Prostate gland (tissue), 2 donors: ENCODE measurements at regions not wholly inside any gene's neighbourhood (a gene's known extent, or its start where the extent isn't known, plus 50 kb on each side); places are given as distances from the start of the nearest gene placed in this dataset.
"Not testable (repeated sequence)": the region's sequence is repeated elsewhere in the genome, so short reads cannot be mapped to it uniquely, and the experiment has no call there.

ENCODE experiments used
- DNase-seq: peaks from one replicate; pipeline ENCODE4 v3.0.0-alpha.2; 2019; ENCODE audit warnings: low spot score
- H3K27ac ChIP-seq, 2 donors: fragments of 200-600 bp; sonication (generic); 2 replicates each; pipeline ENCODE4 v1.5.1; 2017 to 2019
- H3K27me3 ChIP-seq: fragments of 200-600 bp; sonication (generic); replicated peaks from 2 replicates; pipeline ENCODE4 v1.5.1; 2019; ENCODE audit not compliant: insufficient read depth
- H3K36me3 ChIP-seq, 2 donors: fragments of 200-600 bp; sonication (generic); 1 replicate in 1 of 2; 2 replicates in 1 of 2; pipeline versions ENCODE4 v1.5.1 to v1.8.1; 2017 to 2019
- H3K4me1 ChIP-seq: fragments of 200-600 bp; sonication (generic); replicated peaks from 2 replicates; pipeline ENCODE4 v1.5.1; 2019
- H3K4me3 ChIP-seq, 2 donors: fragments of 200-600 bp; sonication (generic); 2 replicates each; pipeline ENCODE4 v1.5.1; 2017 to 2019
- H3K9me3 ChIP-seq: fragments of 200-600 bp; sonication (generic); 2 replicates; pipeline ENCODE4 v1.5.1; 2017
- POLR2A ChIP-seq: fragments of 450-650 bp; IDR thresholded peaks from one replicate; pipeline ENCODE4 v1.6.1; 2016; ENCODE audit warnings: antibody characterized with exemption, mild to moderate bottlenecking
- POLR2AphosphoS5 ChIP-seq: sonication (generic); formaldehyde crosslinking; IDR thresholded peaks from one replicate; pipeline ENCODE4 v1.6.1; 2017; ENCODE audit warnings: antibody characterized with exemption
- WGBS: methylation state at CpG from one replicate; pipeline ENCODE4 v1.1.5; 2018; 5-methylcytosine and 5-hydroxymethylcytosine counted together
- intact Hi-C: fragments of 100-400 bp; cut with DNase I; formaldehyde crosslinking; loops from one replicate; pipeline ENCODE4 v1.14.2; 2022
- TF ChIP-seq, protein P1 (sequence below), 4 experiments: fragments of 200-600 bp in 2 of 4; fragments of 450-650 bp in 2 of 4; sonication (generic) in 2 of 4; IDR thresholded peaks; 1 replicate in 3 of 4; 2 replicates in 1 of 4; pipeline ENCODE4 v1.5.1; 2016 to 2019; ENCODE audit warnings: antibody characterized with exemption in 4 of 4, mild to moderate bottlenecking in 2 of 4, moderate library complexity in 2 of 4

DNA sequence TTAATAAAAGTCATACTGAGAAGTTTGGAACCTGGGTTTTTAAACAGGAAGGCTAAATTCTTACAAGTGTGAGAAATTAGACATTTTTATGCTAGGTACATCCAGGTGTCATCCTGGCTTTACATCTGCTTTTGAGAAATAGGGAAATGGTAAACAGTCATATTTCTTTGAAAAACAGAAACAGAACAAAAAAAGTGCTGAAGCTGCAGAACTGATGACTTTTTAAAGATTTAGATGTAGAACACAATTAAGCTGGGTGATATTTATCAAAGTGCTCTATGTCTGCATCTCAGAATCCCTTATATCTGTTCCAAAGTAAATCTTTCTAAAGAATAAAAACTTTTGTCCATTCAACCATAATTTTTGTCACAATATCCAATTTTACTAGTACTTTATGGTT is 282.9 kb upstream of the ATXN7L3B start:
- Histone ChIP-seq H3K4me3 (no peak overlapping the region), H3K9me3 (no peaks in the 10 kb centered on the region), H3K36me3 (no peaks in the 10 kb centered on the region), H3K4me1 (no peaks in the 10 kb centered on the region), H3K27me3 (no peaks in the 10 kb centered on the region), H3K27ac (no peak overlapping the region)
- TF ChIP-seq POLR2AphosphoS5 (no peak), POLR2A (no peak)
- TF ChIP-seq, protein P1, sequence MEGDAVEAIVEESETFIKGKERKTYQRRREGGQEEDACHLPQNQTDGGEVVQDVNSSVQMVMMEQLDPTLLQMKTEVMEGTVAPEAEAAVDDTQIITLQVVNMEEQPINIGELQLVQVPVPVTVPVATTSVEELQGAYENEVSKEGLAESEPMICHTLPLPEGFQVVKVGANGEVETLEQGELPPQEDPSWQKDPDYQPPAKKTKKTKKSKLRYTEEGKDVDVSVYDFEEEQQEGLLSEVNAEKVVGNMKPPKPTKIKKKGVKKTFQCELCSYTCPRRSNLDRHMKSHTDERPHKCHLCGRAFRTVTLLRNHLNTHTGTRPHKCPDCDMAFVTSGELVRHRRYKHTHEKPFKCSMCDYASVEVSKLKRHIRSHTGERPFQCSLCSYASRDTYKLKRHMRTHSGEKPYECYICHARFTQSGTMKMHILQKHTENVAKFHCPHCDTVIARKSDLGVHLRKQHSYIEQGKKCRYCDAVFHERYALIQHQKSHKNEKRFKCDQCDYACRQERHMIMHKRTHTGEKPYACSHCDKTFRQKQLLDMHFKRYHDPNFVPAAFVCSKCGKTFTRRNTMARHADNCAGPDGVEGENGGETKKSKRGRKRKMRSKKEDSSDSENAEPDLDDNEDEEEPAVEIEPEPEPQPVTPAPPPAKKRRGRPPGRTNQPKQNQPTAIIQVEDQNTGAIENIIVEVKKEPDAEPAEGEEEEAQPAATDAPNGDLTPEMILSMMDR (IDR thresholded peaks at IDR 0.05) = no peak
- DNase-seq = no peak
- intact Hi-C loops = no loop called here

DNA sequence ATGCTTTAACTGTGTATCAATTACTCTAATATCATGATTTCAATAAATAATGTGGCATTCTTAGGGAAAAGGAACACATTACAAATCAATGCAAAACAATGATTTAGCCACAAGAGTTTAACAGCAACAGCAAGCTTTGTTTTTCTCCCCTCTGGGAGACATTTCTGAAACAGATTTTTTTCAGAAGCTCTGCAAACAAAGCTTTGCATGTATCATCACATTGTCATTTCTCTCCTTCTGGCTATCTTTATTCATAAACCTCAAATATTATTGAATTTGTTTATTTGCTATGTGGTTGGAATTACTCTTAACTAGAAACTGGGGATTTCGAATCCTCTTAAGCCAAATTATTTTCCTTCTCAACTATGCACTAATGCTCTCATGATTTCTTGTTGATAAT is 278.4 kb upstream of the ATXN7L3B start:
- no peaks in the 10 kb centered on the region for H3K27me3 ChIP-seq
- H3K9me3 ChIP-seq = no peaks in the 10 kb centered on the region
- intact Hi-C loops = no loop called here
- H3K4me1 ChIP-seq = no peaks in the 10 kb centered on the region
- no peak overlapping the region for H3K4me3 ChIP-seq
- TF ChIP-seq POLR2A (no peak), POLR2AphosphoS5 (no peak)
- TF ChIP-seq, protein P1 (IDR thresholded peaks at IDR 0.05) = no peak
- H3K36me3 ChIP-seq = no peaks in the 10 kb centered on the region
- 77% methylated on average over 1 of the region's 1 CpG for WGBS
- no peak for DNase-seq
- H3K27ac ChIP-seq = no peak overlapping the region

DNA sequence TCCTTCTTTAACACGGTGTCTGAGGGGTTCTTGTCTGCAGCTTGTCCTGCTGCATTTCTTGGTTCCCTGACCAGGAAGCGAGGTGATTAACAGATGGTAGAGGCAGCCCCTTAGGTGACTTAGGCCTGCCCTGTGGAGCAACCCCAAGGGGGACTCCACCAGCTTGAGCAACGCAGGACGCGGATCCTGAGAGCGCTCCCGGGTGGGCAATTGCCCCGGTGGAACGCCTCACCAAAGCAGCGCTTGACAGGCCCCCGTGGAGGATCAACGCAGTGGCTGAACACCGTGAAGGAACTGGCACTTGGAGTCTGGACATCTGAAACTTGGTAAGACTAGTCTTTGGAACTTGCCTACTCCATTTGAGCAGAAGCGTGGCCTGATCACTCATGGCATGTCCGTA is 272.9 kb upstream of the ATXN7L3B start:
- DNase-seq = no peak
- H3K27ac ChIP-seq = no peak overlapping the region
- intact Hi-C loops = no loop called here

DNA sequence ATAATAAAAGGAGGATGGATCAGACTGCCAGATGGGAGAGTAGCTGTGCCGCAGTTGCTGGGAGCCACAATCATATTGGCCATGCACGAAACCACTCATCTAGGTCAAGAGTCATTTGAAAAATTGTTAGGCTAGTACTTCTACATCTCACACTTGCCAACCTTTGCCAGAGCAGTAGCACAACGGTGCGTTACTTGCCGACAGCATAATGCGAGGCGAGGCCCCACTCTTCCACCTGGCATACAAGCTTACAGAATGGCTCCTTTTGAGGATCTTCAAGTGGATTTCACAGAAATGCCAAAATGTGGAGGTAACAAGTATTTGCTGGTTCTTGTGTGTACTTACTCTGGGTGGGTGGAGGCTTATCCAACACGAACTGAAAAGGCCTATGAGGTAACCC is 268.3 kb upstream of the ATXN7L3B start:
- H3K27ac ChIP-seq, intact Hi-C loops, H3K4me3 ChIP-seq, H3K4me1 ChIP-seq, H3K27me3 ChIP-seq, DNase-seq, H3K9me3 ChIP-seq, H3K36me3 ChIP-seq: not testable (repeated sequence)
- 86% methylated on average over 8 of the region's 8 CpGs for WGBS

More for the DNA sequence above, 272.9 kb upstream of the ATXN7L3B start:
- Histone ChIP-seq H3K9me3 (no peaks in the 10 kb centered on the region), H3K4me3 (no peak overlapping the region), H3K4me1 (no peaks in the 10 kb centered on the region), H3K36me3 (no peaks in the 10 kb centered on the region), H3K27me3 (no peaks in the 10 kb centered on the region)
- WGBS = 92% methylated on average over 15 of the region's 15 CpGs
- TF ChIP-seq, protein P1 (IDR thresholded peaks at IDR 0.05) = no peak
- TF ChIP-seq POLR2AphosphoS5 = no peak
- TF ChIP-seq POLR2A = no peak

DNA sequence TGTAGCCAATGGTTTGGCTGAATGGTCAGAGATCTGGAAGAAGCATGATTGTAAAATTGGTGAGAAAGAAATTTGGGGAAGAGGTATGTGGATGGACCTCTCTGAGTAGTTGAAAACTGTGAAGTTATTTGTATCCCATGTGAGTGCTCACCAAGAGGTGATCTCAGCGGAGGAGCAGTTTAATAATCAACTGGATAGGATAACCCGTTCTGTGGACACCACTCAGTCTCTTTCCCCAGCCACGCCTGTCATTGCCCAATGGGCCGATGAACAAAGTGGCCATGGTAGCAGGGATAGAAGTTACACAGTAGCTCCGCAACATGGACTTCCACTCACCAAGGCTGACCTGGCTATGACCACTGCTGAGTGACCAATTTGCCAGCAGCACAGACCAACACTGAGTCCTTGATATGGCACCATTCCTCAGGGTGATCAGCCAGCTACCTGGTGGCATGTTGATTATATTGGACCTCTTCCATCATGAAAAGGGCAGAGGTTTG is 257.4 kb upstream of the ATXN7L3B start:
- intact Hi-C loops = no loop called here
- no peaks in the 10 kb centered on the region for H3K9me3 ChIP-seq
- H3K27me3 ChIP-seq = no peaks in the 10 kb centered on the region
- no peak for TF ChIP-seq POLR2AphosphoS5
- no peak for TF ChIP-seq POLR2A
- TF ChIP-seq, protein P1 (IDR thresholded peaks at IDR 0.05) = no peak
- no peak overlapping the region for H3K4me3 ChIP-seq
- no peaks in the 10 kb centered on the region for H3K36me3 ChIP-seq
- H3K4me1 ChIP-seq = no peaks in the 10 kb centered on the region
- DNase-seq = no peak
- WGBS = 97% methylated on average over 5 of the region's 5 CpGs
- no peak overlapping the region for H3K27ac ChIP-seq

DNA sequence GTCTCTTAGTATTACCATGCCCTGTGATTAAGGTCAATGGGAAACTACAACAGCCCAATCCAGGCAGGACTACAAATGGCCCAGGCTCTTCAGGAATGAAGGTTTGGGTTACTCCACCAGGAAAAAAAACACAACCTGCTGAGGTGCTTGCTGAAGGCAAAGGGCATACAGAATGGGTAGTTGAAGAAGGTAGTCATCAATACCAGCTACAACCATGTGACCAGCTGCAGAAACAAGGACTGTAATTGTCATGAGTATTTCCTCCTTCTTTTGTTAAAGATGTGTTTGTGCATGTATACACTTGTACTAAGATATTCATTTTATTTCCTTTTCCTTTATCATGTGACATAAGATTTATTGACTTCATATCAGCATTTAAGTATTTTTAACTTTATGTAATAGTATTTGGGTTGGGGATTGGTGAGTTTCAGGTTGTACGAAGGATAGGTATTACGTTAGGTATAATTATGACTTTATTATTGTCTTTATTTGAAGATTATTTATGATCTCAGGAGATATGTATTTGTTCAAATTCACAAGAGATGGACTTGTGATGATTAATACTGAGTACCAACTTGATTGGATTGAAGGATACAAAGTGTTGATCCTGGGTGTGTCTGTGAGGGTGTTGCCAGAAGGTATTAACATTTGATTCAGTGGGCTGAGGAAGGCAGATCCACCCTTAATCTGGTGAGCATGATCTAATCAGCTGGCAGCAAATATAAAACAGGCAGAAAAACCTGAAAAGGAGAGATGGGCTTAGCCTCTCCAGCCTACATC is 256.0 kb upstream of the ATXN7L3B start:
- H3K4me3 ChIP-seq, DNase-seq, intact Hi-C loops, H3K27me3 ChIP-seq, H3K4me1 ChIP-seq, H3K27ac ChIP-seq, H3K36me3 ChIP-seq, H3K9me3 ChIP-seq: not testable (repeated sequence)
- 87% methylated on average over 2 of the region's 2 CpGs for WGBS
